Neuronal stem cell (in vitro differentiated cells): ENCODE measurements at regions not wholly inside any gene's neighbourhood (a gene's known extent, or its start where the extent isn't known, plus 50 kb on each side); places are given as distances from the start of the nearest gene placed in this dataset.

Experiments
- DNase-seq: peaks from one replicate; pipeline ENCODE4 v3.0.0-alpha.2; 2013; ENCODE audit warnings: low spot score
- H2AFZ ChIP-seq: one replicate; pipeline ENCODE4 v1.6.1; 2013; ENCODE audit warnings: mild to moderate bottlenecking, low read length, inconsistent platforms
- H2AK5ac ChIP-seq: 2 replicates; pipeline ENCODE4 v1.6.1; 2013; ENCODE audit warnings: low read depth, mild to moderate bottlenecking, inconsistent platforms, low read length, moderate library complexity, mixed read lengths
- H2BK120ac ChIP-seq: 2 replicates; pipeline ENCODE4 v1.6.1; 2013; ENCODE audit warnings: low read depth, mild to moderate bottlenecking, inconsistent platforms, low read length, moderate library complexity, mixed read lengths
- H2BK12ac ChIP-seq: one replicate; pipeline ENCODE4 v1.6.1; 2013; ENCODE audit warnings: low read length, inconsistent platforms
- H2BK15ac ChIP-seq: 2 replicates; pipeline ENCODE4 v1.6.1; 2013; ENCODE audit warnings: mild to moderate bottlenecking, low read length, inconsistent platforms, mixed read lengths
- H2BK5ac ChIP-seq: one replicate; pipeline ENCODE4 v1.6.1; 2013; ENCODE audit warnings: inconsistent platforms, mild to moderate bottlenecking, low read length, moderate library complexity
- H3K14ac ChIP-seq: one replicate; pipeline ENCODE4 v1.6.1; 2013; ENCODE audit warnings: low read length, inconsistent platforms
- H3K18ac ChIP-seq: 2 replicates; pipeline ENCODE4 v1.6.1; 2013; ENCODE audit warnings: low read length, inconsistent platforms
- H3K23ac ChIP-seq: 2 replicates; pipeline ENCODE4 v1.6.1; 2013; ENCODE audit warnings: low read depth, mild to moderate bottlenecking, mixed read lengths, low read length, inconsistent platforms; ENCODE audit not compliant: poor library complexity
- H3K27ac ChIP-seq: replicated peaks from 3 replicates; pipeline ENCODE4 v1.5.1; 2013; ENCODE audit warnings: low read length, inconsistent platforms
- H3K27me3 ChIP-seq, 3 experiments: 2 replicates each; pipeline ENCODE4 v1.6.1; 2013; ENCODE audit warnings: low read length in 3 of 3, mild to moderate bottlenecking in 2 of 3, inconsistent platforms in 1 of 3, low read depth in 1 of 3, mixed read lengths in 1 of 3, moderate library complexity in 1 of 3; ENCODE audit not compliant: control insufficient read depth in 3 of 3, insufficient read depth in 3 of 3
- H3K36me3 ChIP-seq, 2 donors: replicated peaks in 1 of 2; 2 replicates each; pipeline ENCODE4 v1.6.1; 2013; ENCODE audit warnings: low read length in 2 of 2; ENCODE audit not compliant: control insufficient read depth in 2 of 2, insufficient read depth in 2 of 2
- H3K4ac ChIP-seq: 2 replicates; pipeline ENCODE4 v1.6.1; 2013; ENCODE audit warnings: inconsistent platforms, mild to moderate bottlenecking, low read length, moderate library complexity
- H3K4me1 ChIP-seq, 2 donors: 1 replicate in 1 of 2; 2 replicates in 1 of 2; pipeline ENCODE4 v1.6.1; 2013; ENCODE audit warnings: low read length in 2 of 2, low read depth in 1 of 2; ENCODE audit not compliant: control insufficient read depth in 2 of 2, insufficient read depth in 1 of 2
- H3K4me2 ChIP-seq: one replicate; pipeline ENCODE4 v1.6.1; 2013; ENCODE audit warnings: mild to moderate bottlenecking, low read length, inconsistent platforms; ENCODE audit not compliant: insufficient read depth, poor library complexity, severe bottlenecking
- H3K4me3 ChIP-seq, 2 donors: 2 replicates each; pipeline ENCODE4 v1.5.1; 2013; ENCODE audit warnings: low read length in 2 of 2, mild to moderate bottlenecking in 2 of 2, inconsistent platforms in 1 of 2, moderate library complexity in 1 of 2
- H3K79me1 ChIP-seq: one replicate; pipeline ENCODE4 v1.6.1; 2013; ENCODE audit warnings: low read depth, mild to moderate bottlenecking, inconsistent platforms, low read length, moderate library complexity
- H3K9ac ChIP-seq: one replicate; pipeline ENCODE4 v1.6.1; 2013; ENCODE audit warnings: mild to moderate bottlenecking, low read depth, low read length, inconsistent platforms; ENCODE audit not compliant: poor library complexity
- H3K9me3 ChIP-seq, 2 donors: replicated peaks in 1 of 2; 2 replicates each; pipeline versions ENCODE3 to v1.6.1; 2013; ENCODE audit warnings: low read length in 2 of 2, mild to moderate bottlenecking in 2 of 2, inconsistent platforms in 1 of 2, low read depth in 1 of 2, mixed read lengths in 1 of 2, moderate library complexity in 1 of 2; ENCODE audit not compliant: control insufficient read depth in 2 of 2, insufficient read depth in 1 of 2
- H4K8ac ChIP-seq: one replicate; pipeline ENCODE4 v1.6.1; 2013; ENCODE audit warnings: low read depth, mild to moderate bottlenecking, inconsistent platforms, low read length, moderate library complexity
- H4K91ac ChIP-seq: one replicate; pipeline ENCODE4 v1.6.1; 2013; ENCODE audit warnings: low read length, low read depth, mild to moderate bottlenecking, inconsistent platforms; ENCODE audit not compliant: poor library complexity
- WGBS, 2 donors: extraction: QIAGEN DNeasy Blood & Tissue Kit; methylation state at CpG; one replicate each; pipeline ENCODE4 v1.1.7; 2013; ENCODE audit warnings: missing lambda C conversion rate in 2 of 2, mixed read lengths in 1 of 2; ENCODE audit not compliant: insufficient read length in 2 of 2, insufficient replicate concordance in 1 of 2; ENCODE audit errors: extremely low coverage in 2 of 2; 5-methylcytosine and 5-hydroxymethylcytosine counted together

GRCh38 chr12:5177096-5177495, 133.4 kb downstream of the KCNA5 start:
- Histone ChIP-seq H2AFZ (no peak overlapping the region), H3K9ac (no peak overlapping the region), H4K8ac (no peak overlapping the region), H2BK5ac (no peak overlapping the region), H2BK15ac (no peak overlapping the region), H3K4me3 (no peak overlapping the region), H3K36me3 (no peaks in the 10 kb centered on the region), H3K27ac (no peak overlapping the region), H3K79me1 (no peaks in the 10 kb centered on the region), H2AK5ac (no peak overlapping the region), H3K4me1 (no peaks in the 10 kb centered on the region), H2BK120ac (no peak overlapping the region), H3K27me3 (no peaks in the 10 kb centered on the region), H3K4me2 (no peak overlapping the region), H3K9me3 (no peaks in the 10 kb centered on the region), H4K91ac (no peak overlapping the region), H2BK12ac (no peak overlapping the region), H3K23ac (no peak overlapping the region), H3K4ac (no peak overlapping the region), H3K14ac (no peak overlapping the region), H3K18ac (no peak overlapping the region)
- WGBS, 2 donors, result no CpG with 5 or more reads among the region's 3 CpGs
- no peak for DNase-seq

DNA sequence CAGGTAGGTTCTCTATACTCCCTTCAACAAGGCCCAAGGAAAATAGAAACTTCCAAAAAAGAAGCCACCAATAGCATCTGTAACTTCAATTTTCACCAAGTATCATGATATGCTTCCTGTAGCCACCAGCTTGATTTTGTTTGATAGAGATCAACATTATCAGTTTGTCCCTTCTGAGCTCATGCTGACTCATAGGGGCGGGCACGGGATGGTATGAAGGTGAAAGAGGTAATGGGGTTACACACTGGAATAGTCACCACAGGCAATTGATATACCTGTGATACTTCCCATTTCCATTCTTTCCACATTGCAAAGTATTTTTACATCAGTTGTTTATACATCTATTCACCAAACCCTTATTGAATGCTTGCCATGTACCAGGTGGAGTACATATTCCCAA, 134.1 kb downstream of the KCNA5 start:
- no peak overlapping the region for H2BK120ac ChIP-seq
- H2AFZ ChIP-seq, result no peak overlapping the region
- H4K8ac ChIP-seq, result no peak overlapping the region
- no peak overlapping the region for H2BK5ac ChIP-seq
- no peaks in the 10 kb centered on the region for H3K4me1 ChIP-seq
- H3K23ac ChIP-seq, result no peak overlapping the region
- no peaks in the 10 kb centered on the region for H3K36me3 ChIP-seq
- no peak overlapping the region for H2BK12ac ChIP-seq
- H3K27ac ChIP-seq, result no peak overlapping the region
- no peak overlapping the region for H3K4ac ChIP-seq
- H2AK5ac ChIP-seq, result no peak overlapping the region
- no peak overlapping the region for H3K14ac ChIP-seq
- no peak for DNase-seq
- H3K9me3 ChIP-seq, result no peaks in the 10 kb centered on the region
- no peaks in the 10 kb centered on the region for H3K79me1 ChIP-seq
- no peak overlapping the region for H2BK15ac ChIP-seq
- no peaks in the 10 kb centered on the region for H3K27me3 ChIP-seq
- H4K91ac ChIP-seq, result no peak overlapping the region
- no peak overlapping the region for H3K4me3 ChIP-seq
- H3K9ac ChIP-seq, result no peak overlapping the region
- no CpG with 5 or more reads among the region's 2 CpGs for WGBS, 2 donors
- H3K4me2 ChIP-seq, result no peak overlapping the region
- no peak overlapping the region for H3K18ac ChIP-seq

DNA sequence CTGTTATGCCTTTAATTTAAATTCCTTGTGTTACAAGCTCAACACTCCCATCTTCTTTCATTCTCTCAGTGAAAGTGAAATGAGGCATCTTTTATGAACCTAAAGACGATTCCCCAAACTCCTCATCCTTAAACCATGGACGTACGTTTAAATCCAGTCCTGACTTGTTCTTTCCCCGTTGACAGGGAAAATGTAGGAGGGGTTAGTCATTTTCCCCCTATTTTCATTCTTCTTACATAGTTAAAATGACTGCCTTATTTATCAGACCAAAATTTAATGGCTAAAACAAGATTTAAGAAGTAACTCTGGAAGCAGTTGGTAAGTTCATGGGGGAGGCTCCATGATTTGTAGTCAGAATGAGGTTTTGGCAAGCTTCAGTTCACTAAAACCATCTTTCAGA, 134.9 kb downstream of the KCNA5 start:
- WGBS, 2 donors, result no CpG with 5 or more reads among the region's 4 CpGs

DNA sequence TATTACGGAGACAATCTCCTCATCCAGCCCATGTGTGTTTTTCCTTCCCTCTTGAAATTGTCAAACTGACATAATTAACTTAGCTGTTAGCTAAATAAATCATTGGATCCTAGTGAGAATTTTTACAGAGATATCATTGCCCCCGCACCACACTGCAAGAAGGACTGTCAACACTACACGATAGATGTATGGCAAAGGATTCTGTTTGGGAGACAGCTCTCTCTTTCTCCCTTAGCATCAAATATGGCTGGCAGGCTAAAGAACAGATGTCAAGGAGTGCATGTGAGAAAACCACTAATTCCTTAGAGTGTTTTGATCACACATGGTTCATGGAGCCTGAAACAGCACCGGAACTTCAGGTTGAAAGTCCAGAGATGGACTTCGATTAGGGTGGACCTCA, 136.8 kb downstream of the KCNA5 start:
- no peak overlapping the region for H4K91ac ChIP-seq
- no peak overlapping the region for H3K4ac ChIP-seq
- no peak overlapping the region for H3K27ac ChIP-seq
- no peak overlapping the region for H3K14ac ChIP-seq
- no peak overlapping the region for H2AK5ac ChIP-seq
- DNase-seq, result no peak
- no peaks in the 10 kb centered on the region for H3K27me3 ChIP-seq
- H2AFZ ChIP-seq, result no peak overlapping the region
- H3K79me1 ChIP-seq, result no peaks in the 10 kb centered on the region
- WGBS, 2 donors, result no CpG with 5 or more reads among the region's 5 CpGs
- H3K4me2 ChIP-seq, result no peak overlapping the region
- H2BK120ac ChIP-seq, result no peak overlapping the region
- no peaks in the 10 kb centered on the region for H3K36me3 ChIP-seq
- no peak overlapping the region for H2BK5ac ChIP-seq
- H3K9ac ChIP-seq, result no peak overlapping the region
- no peak overlapping the region for H2BK12ac ChIP-seq
- no peak overlapping the region for H2BK15ac ChIP-seq
- H3K4me1 ChIP-seq, result no peaks in the 10 kb centered on the region
- H3K18ac ChIP-seq, result no peak overlapping the region
- no peak overlapping the region for H4K8ac ChIP-seq
- H3K23ac ChIP-seq, result no peak overlapping the region
- H3K9me3 ChIP-seq, result no peaks in the 10 kb centered on the region
- H3K4me3 ChIP-seq, result no peak overlapping the region

More for the DNA sequence above, 134.9 kb downstream of the KCNA5 start:
- Histone ChIP-seq H2AK5ac (no peak overlapping the region), H3K14ac (no peak overlapping the region), H3K36me3 (no peaks in the 10 kb centered on the region), H3K27me3 (no peaks in the 10 kb centered on the region), H3K27ac (no peak overlapping the region), H4K91ac (no peak overlapping the region), H2BK5ac (no peak overlapping the region), H3K4me1 (no peaks in the 10 kb centered on the region), H2BK120ac (no peak overlapping the region), H3K9ac (no peak overlapping the region), H3K18ac (no peak overlapping the region), H3K9me3 (no peaks in the 10 kb centered on the region), H4K8ac (no peak overlapping the region), H2BK15ac (no peak overlapping the region), H3K4me3 (no peak overlapping the region), H3K23ac (no peak overlapping the region), H3K4me2 (no peak overlapping the region), H2BK12ac (no peak overlapping the region), H2AFZ (no peak overlapping the region), H3K4ac (no peak overlapping the region), H3K79me1 (no peaks in the 10 kb centered on the region)
- no peak for DNase-seq
